ENCODE measurements at regions not wholly inside any gene's neighbourhood (a gene's known extent, or its start where the extent isn't known, plus 50 kb on each side); places are given as distances from the start of the nearest gene placed in this dataset.

DNA sequence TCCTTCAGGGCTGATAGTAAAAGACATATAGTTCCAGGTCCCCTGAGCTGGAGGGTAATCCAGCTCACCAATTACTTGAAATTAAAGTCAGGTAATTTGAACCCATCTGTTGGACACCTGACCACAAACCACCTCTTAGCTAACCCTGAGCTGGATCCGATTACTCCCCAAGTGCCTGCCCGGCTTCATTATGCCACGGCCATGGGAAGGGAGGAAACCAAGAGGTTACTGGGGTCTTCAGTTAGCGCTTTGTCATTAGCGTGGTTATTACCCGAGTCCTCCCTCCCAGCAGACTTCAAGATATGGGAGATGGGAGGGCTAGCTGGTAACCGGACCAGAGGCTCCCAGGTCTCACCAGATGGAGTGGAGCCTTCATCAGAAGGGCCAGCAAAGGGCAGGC is 1071.4 kb downstream of the BCL11B start:
- TF ChIP-seq, protein P1, sequence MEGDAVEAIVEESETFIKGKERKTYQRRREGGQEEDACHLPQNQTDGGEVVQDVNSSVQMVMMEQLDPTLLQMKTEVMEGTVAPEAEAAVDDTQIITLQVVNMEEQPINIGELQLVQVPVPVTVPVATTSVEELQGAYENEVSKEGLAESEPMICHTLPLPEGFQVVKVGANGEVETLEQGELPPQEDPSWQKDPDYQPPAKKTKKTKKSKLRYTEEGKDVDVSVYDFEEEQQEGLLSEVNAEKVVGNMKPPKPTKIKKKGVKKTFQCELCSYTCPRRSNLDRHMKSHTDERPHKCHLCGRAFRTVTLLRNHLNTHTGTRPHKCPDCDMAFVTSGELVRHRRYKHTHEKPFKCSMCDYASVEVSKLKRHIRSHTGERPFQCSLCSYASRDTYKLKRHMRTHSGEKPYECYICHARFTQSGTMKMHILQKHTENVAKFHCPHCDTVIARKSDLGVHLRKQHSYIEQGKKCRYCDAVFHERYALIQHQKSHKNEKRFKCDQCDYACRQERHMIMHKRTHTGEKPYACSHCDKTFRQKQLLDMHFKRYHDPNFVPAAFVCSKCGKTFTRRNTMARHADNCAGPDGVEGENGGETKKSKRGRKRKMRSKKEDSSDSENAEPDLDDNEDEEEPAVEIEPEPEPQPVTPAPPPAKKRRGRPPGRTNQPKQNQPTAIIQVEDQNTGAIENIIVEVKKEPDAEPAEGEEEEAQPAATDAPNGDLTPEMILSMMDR (IDR thresholded peaks at IDR 0.05) = no peak
- no peak for TF ChIP-seq ZFX (IDR thresholded peaks at IDR 0.05; ENCODE audit: borderline replicate concordance)
